AG08395 (cell line): ENCODE measurements at regions not wholly inside any gene's neighbourhood (a gene's known extent, or its start where the extent isn't known, plus 50 kb on each side); places are given as distances from the start of the nearest gene placed in this dataset.

Experiments
- DNase-seq: peaks from one replicate; pipeline ENCODE4 v3.0.0; 2012; ENCODE audit warnings: mixed read lengths, low spot score

- DNase-seq = no peak
Observed at GRCh38 chr6:168155821-168156741, 77.1 kb upstream of the FRMD1 start.

DNA sequence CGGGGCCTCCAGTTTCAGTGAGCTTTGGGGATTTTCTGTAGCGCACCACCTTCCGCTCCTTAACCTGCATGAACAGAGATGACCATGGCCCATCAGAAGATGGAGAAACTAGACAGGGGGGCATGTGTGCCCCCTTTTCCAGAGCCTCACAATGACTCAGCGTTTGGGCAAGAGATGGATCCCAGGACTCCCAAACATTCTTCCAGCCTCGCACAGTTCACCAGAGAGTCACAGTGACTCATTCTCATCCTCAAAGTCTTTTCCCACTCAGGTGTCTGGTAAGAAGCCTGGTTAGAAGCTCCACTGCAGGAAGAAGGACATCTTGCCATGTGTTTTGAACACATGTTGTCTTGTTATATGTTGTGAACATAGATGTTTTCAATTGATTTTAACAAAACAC lies 76.2 kb upstream of the FRMD1 start:
- DNase-seq = peak; percentile 63

- DNase-seq = no peak
Observed at GRCh38 chr6:168154263-168154917, 75.4 kb upstream of the FRMD1 start.

DNA sequence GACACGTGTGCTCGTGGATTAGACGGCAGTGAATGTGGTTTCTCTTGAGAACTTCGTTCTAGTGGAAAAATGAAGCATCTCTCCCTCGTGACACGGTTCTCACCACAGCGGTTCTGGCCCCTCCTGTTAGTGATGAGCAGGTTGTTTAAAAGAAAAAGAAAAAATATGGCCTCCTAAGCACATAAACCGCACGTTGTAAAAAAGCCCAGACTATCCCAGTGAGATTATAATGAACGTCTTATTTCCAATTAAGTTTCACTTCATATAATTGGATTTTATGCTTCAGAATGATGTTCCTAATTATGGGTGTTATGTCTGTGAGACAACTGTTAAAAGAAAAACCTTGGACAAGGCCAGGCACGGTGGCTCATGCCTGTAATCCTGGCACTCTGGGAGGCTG lies 74.5 kb upstream of the FRMD1 start:
- DNase-seq = no peak

- DNase-seq = no peak
Observed at GRCh38 chr6:168152980-168153379, 74.0 kb upstream of the FRMD1 start.

DNA sequence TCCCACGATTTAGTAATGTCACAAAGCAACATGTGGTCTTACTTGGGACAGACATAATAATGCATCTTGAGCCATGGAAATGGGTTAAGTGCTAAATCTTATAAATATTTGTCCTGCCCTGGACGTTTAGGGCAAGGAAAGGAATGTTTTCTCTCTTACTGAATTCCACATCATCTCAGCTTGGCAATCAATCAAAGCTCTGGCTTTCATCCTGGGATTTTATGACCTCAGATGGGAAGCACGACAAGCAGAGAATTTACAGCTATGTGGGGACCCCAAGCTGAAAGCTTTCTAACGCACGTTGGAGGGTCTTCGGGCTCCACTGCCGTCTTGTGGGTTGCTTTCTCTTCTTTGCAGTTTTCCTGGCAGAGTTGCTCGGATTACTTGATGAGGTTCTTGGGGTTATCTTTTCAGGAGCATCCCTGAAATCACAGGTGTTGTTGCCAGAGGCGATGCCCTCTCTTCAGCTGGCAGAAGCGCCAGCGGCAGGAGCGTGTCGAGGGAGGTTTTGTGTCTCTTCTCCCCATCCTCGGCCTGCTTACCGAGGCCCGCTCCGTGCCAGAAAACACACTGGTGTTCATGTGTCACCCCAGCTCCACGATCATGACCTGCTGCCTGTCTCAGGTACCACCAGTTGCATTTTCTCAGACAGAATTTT lies 73.4 kb upstream of the FRMD1 start:
- DNase-seq = no peak

DNA sequence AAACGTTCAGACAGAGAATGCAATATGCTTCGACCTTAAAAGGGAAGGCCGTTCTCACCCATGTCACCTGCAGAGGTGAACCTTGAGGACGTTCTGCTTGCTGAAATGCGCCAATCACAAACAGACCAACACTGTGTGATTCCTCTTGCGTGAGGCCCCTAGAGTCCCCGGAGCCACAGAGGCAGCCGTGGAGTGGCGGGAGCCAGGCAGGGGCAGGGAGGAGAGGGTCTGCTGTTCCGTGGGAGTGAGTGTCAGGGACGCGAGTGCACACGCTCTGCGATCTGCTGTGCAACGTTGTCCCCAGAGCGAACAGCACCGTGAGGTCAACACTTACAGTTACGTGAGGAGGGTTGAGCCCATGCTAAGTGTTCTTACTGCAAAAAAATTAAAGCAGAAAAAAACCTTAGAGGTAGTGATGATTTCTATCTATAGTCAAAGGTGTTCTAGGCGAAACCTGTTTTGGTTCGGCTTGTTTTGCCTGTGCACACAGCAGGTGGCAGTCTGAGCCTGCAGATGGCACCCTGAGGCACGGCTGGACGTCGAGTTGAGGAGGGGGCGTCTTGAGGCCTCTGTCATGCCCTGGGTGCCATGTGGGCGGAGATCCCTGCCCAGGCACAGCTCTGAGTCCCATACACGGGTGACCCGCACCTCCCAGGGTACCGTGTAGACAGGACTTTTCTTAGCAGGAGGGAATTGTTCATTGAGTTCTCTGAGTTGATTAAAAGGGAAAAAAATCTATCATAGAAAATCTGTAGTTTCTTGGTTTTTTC lies 71.7 kb upstream of the FRMD1 start:
- no peak for DNase-seq

DNA sequence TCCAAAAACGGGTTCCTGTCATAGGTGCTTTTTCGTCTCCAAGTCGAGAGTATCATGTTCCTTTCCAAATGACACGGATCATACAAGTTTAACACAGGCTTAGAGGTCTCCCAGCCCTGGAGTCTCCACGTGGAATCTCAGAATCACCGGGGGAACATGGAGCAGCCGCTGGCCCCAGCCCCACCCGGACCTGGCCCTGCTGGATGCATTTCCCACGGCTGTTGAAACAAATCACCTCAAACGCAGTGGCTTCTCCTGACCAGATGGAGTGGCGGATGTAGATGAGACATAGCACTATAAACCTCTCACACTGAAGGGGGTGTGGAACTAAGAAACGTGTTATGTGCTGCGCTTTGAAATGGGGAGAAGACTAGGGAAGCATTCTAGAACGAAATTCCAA lies 70.0 kb upstream of the FRMD1 start:
- no peak for DNase-seq

- no peak for DNase-seq
Observed at GRCh38 chr6:168148231-168148849, 69.3 kb upstream of the FRMD1 start.

GRCh38 chr6:168147205-168147738 lies 68.3 kb upstream of the FRMD1 start:
- DNase-seq = no peak

DNA sequence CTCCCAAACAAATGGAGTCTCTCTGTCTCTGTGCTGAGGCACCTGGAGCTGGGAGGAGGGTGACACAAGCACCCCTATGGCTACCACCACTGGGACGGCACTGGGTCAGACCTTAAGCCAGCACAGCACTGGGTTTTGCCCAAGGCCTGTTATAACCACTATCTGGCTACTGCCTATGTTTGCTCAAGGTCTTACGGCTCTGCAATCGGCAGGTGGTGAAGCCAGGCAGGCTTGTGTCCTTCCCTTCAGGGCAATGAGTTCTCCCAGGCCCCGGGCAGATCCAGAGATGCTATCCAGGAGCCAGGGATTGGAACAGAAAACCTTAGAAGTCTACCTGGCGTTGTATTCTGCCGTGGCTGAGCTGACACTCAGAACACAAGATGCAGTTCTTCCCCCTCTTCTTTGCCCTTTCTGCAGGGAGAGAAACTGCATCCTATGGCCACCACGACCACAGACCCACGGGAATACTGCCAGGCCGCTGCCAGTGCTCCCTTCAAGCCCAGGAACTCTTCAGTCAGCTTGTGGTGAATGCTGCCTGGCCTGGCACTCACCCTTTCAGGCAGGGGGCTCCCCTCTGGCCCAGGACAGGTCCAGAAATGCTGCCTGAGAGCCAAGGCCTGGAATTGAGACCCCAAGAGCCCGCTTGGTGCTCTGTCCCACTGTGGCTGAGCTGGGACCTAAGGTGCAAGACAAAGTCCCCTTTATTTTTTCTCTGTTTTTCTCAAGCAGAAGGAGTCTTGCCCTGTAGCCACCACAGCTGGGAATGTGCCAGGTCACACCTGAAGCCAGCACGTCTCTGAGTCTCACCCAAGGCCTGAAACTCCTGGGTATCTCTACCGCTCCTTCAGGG lies 67.0 kb upstream of the FRMD1 start:
- DNase-seq = no peak

GRCh38 chr6:168139121-168139520 lies 60.1 kb upstream of the FRMD1 start:
- DNase-seq = no peak

- no peak for DNase-seq
Observed at GRCh38 chr6:168138436-168138835, 59.4 kb upstream of the FRMD1 start.

GRCh38 chr6:168137024-168137423 lies 58.0 kb upstream of the FRMD1 start:
- no peak for DNase-seq

DNA sequence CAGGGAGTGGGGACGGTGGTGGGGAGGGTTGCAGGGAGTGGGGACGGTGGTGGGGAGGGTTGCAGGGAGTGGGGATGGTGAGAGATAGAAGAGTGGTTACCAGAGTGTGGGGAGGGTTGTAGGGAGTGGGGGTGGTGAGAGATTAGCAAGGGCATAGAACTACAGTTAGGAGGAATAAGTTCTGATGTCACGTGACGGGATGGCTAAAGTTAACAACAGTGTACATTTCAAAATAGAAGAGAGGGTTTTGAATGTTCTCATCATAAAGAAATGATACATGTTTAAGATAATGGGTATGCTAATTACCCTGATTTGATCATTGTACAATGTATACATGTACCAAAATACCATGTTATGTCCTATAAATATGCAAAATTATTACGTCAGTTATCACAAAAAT lies 57.6 kb upstream of the FRMD1 start:
- no peak for DNase-seq

- no peak for DNase-seq
Observed at GRCh38 chr6:168136001-168136400, 57.0 kb upstream of the FRMD1 start.

GRCh38 chr6:168134560-168135201 lies 55.7 kb upstream of the FRMD1 start:
- DNase-seq = no peak

DNA sequence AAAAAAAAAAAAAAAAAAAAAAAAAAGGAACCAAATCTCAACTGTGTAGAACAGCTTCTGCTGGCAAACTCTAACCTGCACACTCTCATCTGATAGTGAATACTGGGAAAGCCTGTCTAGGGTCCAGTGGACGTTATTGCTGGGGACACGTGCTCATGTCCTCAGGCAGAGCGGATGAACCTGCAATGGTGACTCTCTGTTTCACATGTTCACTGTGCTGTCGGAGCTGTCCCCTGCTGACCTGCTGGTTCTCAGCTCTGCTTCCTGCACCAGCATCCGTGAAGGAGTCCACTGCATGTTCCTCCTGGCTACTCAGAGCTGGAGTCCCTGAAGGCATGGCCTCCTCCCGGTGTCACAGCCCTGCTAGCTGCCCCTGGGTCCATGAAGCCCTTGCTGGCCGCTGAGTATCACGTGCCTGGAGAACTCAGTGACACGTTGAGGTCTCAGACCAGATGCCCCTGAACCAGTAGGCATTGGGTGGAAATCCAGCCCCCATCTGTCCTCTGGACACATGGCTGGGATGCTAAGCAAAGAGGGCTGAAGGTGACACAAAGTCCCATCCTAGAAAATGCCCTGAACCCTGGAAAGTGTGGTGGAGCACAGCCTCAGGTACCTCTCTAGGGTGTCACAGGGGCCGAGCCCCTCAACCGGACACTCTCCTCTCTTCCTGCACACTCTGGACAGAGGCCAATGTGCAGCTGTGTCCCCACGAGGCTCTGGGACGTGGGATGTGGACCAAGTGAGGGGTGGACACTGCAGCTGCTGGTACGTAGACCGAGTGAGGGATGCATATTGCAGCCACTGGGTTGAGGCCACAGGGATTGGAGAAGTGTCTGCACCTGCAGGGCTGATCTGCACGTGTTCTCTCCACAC lies 54.9 kb upstream of the FRMD1 start:
- no peak for DNase-seq

- DNase-seq = peak; percentile 80
Observed at GRCh38 chr6:168133168-168133561, 54.2 kb upstream of the FRMD1 start.
